ENCODE measurements at regions not wholly inside any gene's neighbourhood (a gene's known extent, or its start where the extent isn't known, plus 50 kb on each side); places are given as distances from the start of the nearest gene placed in this dataset.

DNA sequence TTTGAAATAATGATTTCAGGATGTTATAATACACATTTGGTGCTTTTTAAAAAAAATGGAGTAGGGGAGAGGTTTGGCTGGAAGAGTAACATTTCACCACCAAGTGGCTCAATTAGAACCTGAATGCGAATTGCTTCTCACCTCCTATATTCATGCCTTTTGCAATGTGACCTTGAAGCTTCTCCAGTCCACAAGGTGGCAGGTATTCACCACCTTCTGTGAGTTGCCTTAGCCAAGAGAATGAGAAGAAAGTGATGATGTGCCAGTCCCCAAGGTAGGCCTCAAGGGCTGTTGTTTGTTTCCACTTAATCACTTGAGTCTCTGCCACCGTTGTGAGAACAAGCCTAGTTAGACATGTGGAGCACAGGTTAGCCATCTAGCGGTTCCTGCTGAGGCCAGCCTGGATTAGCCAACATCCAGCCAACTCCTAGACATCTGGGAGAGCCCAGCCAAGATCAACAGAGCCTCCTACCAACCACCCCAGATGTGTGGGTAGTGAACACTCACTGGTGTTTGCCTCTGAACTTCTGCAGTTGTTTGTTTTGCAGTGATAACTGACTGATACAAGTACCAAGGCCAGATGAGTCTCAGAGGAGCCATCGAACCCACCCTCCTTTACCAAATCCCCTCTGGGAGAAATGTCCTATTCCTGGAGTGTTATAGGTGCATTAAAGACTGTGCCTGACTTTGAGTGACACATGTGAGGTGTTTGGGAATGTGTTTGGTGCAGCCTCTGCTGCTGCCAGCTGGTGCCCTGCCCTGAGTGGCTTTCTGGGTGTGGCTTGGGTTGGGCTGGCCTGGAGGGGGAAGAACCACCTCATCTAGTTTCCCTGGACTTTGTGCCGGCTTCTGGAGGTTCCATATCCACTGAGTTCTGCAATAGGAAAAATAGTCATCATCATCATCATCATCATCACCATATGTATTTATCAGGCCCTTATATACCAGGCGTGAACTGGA, 132.5 kb upstream of the RFLNA start:
- no peak for DNase-seq

GRCh38 chr12:124165695-124166094, 129.2 kb upstream of the RFLNA start:
- DNase-seq, result no peak

- DNase-seq, result no peak
These were observed 127.8 kb upstream of the RFLNA start for GRCh38 chr12:124167141-124167540.

DNA sequence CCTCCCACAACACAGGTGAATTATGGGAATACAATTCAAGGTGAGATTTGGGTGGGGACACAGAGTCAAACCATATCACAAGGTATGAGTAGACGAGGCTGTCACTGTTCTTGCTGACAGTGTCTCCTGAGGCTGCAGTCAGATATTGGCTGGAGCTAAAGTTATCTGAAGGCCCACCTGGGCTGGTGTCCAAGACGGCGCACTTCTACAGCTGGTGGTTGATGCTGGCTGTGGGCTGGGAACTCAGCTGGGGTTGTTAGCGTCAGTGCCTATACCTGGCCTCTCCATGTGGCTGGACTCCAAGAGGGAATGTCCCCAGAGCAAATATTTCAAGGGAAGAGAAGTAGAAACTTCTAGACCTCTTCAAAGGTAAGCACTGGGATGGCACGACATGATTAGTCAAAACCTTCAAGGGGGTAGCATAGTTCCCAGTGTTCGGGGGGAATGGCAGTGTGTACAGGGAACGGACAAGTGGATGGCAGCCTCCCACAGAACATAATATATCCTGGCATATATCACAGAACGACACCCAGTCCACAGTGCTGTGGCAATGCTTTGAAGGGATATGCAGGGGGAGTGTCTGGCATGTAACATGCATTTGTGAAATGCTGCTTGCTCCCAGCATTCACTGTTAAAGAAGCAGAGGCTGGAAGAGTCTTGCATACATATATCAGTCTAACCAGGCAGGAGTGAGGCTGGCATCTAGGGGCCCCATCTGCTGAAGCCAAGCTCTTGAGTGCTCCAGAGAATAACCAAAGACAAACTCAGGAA, 126.7 kb upstream of the RFLNA start:
- no peak for DNase-seq

GRCh38 chr12:124169577-124170284, 125.2 kb upstream of the RFLNA start:
- no peak for DNase-seq

DNA sequence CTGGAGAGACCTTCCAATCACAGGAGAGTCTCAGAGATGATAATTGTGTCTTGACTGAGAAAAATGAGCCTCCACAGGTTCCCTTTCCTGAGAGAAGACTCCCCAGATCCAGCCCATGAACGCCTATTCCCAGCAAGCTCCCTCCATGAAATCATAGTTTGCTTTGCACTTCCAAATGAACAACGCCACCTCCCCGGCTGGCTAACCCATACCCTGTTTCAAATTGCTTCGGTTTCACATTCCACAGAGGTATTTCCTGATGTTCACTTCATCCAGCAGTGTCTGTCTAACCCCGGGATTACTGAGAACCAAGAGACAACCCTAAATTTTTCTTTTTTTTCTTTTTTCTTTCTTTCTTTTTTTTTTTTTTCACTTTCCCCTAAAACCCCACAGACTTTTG, 124.1 kb upstream of the RFLNA start:
- no peak for DNase-seq

- no peak for DNase-seq
These were observed 123.5 kb upstream of the RFLNA start for GRCh38 chr12:124171231-124171979.

DNA sequence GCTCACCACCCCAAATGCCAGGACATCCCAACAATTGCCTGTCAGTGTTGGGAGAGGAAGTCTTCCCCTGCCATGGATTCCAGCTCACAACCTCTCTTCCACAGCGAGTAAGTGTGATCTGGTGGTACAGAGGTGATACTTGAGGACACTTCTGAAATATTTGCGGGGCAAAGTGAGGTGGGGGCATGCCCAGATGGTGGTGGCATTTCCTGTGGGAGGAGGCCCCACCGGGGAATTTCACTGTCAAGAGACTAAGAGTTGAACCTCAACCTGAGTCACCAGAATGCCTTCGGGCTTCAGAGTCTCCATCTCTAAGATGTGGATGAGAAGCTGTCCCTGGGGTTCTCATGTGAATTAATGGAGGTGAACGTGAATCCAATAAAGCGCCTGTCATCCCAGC, 122.3 kb upstream of the RFLNA start:
- DNase-seq, result no peak

GRCh38 chr12:124173692-124174091, 121.2 kb upstream of the RFLNA start:
- DNase-seq, result no peak

DNA sequence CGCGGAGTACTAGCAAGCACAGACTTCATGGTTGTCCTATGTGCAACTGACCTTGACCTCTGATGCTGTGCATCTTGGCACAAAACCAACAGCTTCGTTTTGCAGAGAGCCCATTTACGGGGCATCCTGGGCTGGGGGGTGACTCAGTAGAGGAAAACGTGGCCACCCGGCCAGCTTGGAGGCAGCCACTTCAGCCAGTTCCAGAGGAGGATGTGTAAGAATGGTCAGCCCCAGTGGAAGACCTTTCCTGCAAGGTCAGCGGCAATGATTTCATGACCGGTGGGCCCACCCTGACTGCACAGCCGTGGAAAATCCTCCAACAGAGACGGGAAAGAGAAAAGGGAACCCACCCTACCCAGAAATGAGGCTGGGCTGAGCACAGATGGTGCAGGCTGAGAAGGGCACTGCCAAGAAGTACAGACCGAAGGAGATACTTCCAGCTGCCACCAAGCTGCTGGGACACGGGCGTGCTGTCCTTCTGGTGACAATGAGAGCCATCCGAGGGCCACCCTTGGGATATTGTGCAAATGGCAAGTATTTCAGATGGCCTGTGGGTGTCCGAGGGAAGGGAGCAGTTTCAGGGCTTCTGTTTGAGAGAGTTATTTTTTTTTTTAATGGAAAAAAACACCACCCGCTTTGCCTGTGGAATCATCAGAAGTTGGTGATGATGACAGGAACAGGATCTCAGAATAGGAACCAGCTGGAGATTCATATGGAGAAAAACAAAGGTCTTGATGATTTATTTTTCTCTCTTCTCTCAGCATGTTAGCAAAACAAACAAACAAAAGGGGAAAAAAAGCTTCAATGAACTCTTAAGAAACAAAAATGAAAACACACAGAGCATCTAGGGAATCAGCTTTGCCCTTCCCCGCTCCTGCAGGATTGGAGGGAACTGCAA, 120.2 kb upstream of the RFLNA start:
- DNase-seq, result peak in 1 of 14 donors; percentile 32

- peak in 2 of 14 donors; percentile 13 to 90 for DNase-seq
These were observed 119.2 kb upstream of the RFLNA start for GRCh38 chr12:124175704-124176103.

DNA sequence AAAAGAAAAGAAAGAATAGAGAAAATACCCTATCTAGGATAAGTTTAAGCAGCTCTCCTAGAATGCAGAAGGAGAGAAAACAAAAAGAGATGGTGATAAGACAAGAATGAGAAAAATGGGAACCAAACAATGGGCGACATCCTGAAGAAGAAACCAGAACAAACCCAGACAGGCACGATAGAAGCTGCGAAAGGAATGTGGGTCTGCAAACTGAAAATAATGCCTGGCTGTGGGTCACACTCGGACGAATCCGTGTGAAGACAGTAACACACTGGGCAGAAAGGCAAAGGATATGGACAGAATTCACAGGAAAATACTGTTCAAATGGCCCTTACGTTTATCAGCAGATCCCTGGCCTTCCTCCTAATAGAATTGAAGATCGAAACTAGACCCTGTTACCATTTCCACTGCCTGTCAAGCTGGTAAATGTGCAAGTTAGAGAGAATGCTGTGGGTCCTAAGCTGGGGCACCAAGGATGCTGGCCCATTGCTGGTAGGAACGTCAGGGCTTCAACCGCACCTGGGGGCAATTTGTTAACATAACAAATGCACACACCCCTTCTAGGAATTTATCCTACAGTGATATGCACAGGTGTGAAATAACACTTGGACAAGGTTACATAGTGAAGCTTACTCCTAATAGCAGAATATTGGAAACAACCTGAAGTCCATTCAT, 117.5 kb upstream of the RFLNA start:
- DNase-seq, result no peak

DNA sequence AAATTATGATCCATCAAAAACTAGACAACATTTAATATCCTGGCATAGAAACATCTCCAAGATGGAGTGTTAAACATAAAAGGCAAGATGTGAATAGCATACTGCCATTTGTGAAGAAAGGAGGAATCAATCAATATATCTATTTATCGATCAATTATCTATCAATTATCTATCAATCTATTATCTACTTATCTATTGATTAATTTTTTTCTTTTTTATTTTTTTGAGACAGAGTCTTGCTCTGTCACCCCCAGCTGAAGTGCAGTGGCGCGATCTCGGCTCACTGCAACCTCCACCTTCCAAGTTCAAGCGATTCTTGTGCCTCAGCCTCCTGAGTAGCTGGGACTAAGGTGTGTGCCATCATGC, 117.0 kb upstream of the RFLNA start:
- no peak for DNase-seq

DNA sequence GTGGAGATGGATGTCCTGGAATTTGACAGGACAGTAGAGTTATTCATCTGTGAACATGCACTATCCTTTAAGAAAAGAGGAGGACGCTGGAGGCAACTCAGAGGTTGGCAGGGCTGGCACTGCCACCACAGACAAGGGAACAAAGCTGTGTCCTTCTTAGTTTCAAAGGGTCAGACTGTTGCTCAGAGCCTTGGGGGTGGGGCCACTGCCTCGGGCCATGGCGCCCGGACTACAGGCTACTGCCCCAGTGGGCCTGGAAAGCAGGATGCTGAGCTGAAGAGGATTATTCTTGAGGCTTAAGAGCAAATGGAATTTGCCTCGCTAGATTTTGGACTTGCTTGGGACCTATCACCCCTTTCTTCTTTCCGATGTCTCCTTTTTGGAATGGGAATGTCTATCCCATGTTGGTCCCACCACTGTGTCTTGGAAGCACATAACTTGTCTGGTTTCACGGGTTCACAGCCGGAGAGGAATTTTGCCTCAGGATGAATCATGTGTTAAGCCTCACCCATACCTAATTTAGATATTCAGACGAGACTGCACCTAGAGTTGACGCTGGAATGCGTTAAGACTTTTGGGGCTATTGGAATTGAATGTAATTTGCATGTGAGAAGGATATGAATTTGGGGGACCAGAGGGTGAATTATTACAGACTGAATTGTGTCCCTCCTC, 114.8 kb upstream of the RFLNA start:
- no peak for DNase-seq

GRCh38 chr12:124183172-124183571, 111.7 kb upstream of the RFLNA start:
- DNase-seq, result no peak

- DNase-seq, result no peak
These were observed 110.4 kb upstream of the RFLNA start for GRCh38 chr12:124184456-124184855.

DNA sequence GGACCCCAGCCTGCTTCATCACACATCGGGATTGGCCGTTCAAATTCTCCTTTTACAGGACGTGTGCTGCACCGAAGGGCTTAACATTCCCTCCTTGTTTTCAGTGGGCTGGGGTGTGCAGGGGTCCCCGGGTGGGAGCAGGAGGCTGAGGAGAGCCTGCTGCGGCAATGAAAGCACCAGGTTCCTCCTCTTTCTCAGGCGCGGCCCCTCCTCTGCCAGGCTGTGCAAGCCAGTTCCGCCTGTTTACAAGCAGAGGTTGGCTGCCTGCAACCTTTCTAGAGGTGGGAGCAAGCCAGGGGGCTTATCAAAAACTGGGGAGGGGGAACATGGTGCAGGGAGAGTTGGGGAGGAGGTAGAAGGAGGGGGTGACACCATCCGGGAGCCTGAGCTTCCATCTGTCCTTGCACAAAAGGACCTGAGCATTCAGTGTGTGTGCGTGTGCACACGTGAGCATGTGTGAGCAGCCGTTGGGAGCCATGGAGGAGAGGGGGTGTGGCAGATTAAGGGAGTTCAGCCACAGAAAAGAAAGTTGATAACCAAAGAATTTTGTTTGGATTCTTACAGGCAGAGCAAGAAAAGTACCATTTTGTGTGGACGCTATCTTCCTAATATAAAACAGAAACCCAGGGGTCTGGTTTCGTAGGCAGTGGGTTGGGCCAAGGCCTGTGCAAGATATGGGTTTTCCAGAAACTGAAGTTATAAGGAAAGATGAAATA, 108.8 kb upstream of the RFLNA start:
- DNase-seq, result no peak

- DNase-seq, result peak in 1 of 14 donors; percentile 19
These were observed 106.8 kb upstream of the RFLNA start for GRCh38 chr12:124188084-124188483.

Data from C1 segment of cervical spinal cord (tissue), 14 donors.